GM18858 (cell line): ENCODE measurements at regions not wholly inside any gene's neighbourhood (a gene's known extent, or its start where the extent isn't known, plus 50 kb on each side); places are given as distances from the start of the nearest gene placed in this dataset.

Experiments
- ATAC-seq: cut with Tn5 transposase; IDR thresholded peaks from one replicate; pipeline ENCODE4 v1.9.1; 2021; ENCODE audit not compliant: unreplicated experiment

- ATAC-seq: no peak
Observed at GRCh38 chr6:130756824-130757223, 70.4 kb upstream of the SMLR1 start.

GRCh38 chr6:130758813-130759212 is 68.4 kb upstream of the SMLR1 start:
- ATAC-seq: no peak

GRCh38 chr6:130760006-130760405 is 67.2 kb upstream of the SMLR1 start:
- ATAC-seq: no peak

- ATAC-seq: no peak
Observed at GRCh38 chr6:130761286-130761685, 65.9 kb upstream of the SMLR1 start.

GRCh38 chr6:130765181-130765727 is 62.0 kb upstream of the SMLR1 start:
- ATAC-seq: no peak

GRCh38 chr6:130766239-130767144 is 60.7 kb upstream of the SMLR1 start:
- ATAC-seq: no peak

GRCh38 chr6:130769861-130770260 is 57.3 kb upstream of the SMLR1 start:
- no peak for ATAC-seq

GRCh38 chr6:130771741-130772140 is 55.5 kb upstream of the SMLR1 start:
- no peak for ATAC-seq

- ATAC-seq: no peak
Observed at GRCh38 chr6:130773860-130774259, 53.3 kb upstream of the SMLR1 start.

GRCh38 chr6:130775411-130776012 is 51.7 kb upstream of the SMLR1 start:
- no peak for ATAC-seq

GRCh38 chr6:130776287-130776925 is 50.8 kb upstream of the SMLR1 start:
- ATAC-seq: peak; percentile 96
